Sigmoid colon (tissue), 6 donors: ENCODE measurements at regions not wholly inside any gene's neighbourhood (a gene's known extent, or its start where the extent isn't known, plus 50 kb on each side); places are given as distances from the start of the nearest gene placed in this dataset.

Experiments
- DNase-seq: peaks from one replicate; pipeline ENCODE4 v3.0.0-alpha.2; 2019
- H3K27ac ChIP-seq, 4 donors: fragments of 200-600 bp; sonication (generic); one replicate each; pipeline ENCODE4 v1.5.1; 2016 to 2019; ENCODE audit warnings: mild to moderate bottlenecking in 1 of 4
- H3K27me3 ChIP-seq, 3 donors: fragments of 200-600 bp; sonication (generic); one replicate each; pipeline ENCODE4 v1.5.1; 2019; ENCODE audit warnings: mild to moderate bottlenecking in 1 of 3
- H3K36me3 ChIP-seq, 4 donors: fragments of 200-600 bp; sonication (generic); one replicate each; pipeline ENCODE4 v1.5.1; 2016 to 2019
- H3K4me1 ChIP-seq, 4 donors: fragments of 200-600 bp; sonication (generic); one replicate each; pipeline ENCODE4 v1.5.1; 2017 to 2019
- H3K4me3 ChIP-seq, 4 donors: fragments of 200-600 bp; sonication (generic); one replicate each; pipeline ENCODE4 v1.5.1; 2017 to 2019; ENCODE audit warnings: mild to moderate bottlenecking in 2 of 4, moderate library complexity in 1 of 4
- H3K9me3 ChIP-seq, 4 donors: fragments of 200-600 bp in 3 of 4; sonication (generic) in 3 of 4; one replicate each; pipeline versions ENCODE4 v1.5.1 to v1.6.1; 2013 to 2019
- CTCF ChIP-seq, 4 experiments: fragments of 450-650 bp in 3 of 4; fragments of 200-600 bp in 1 of 4; IDR thresholded peaks; one replicate each; pipeline ENCODE4 v1.5.1; 2016 to 2019; ENCODE audit warnings: antibody characterized with exemption in 4 of 4, mild to moderate bottlenecking in 3 of 4, moderate library complexity in 2 of 4
- EP300 ChIP-seq, 4 donors: sonication (generic); formaldehyde crosslinking; IDR thresholded peaks; one replicate each; pipeline ENCODE4 v1.6.1; 2017; ENCODE audit warnings: antibody characterized with exemption in 4 of 4
- POLR2A ChIP-seq, 2 donors: fragments of 450-650 bp; IDR thresholded peaks; one replicate each; pipeline ENCODE4 v1.6.1; 2016; ENCODE audit warnings: antibody characterized with exemption in 2 of 2, mild to moderate bottlenecking in 2 of 2, moderate library complexity in 2 of 2
- POLR2AphosphoS5 ChIP-seq, 4 donors: sonication (generic); formaldehyde crosslinking; IDR thresholded peaks; one replicate each; pipeline ENCODE4 v1.6.1; 2017; ENCODE audit warnings: antibody characterized with exemption in 4 of 4
- WGBS, 2 donors: extraction: QIAGEN DNeasy Blood & Tissue Kit; methylation state at CpG; one replicate each; pipeline ENCODE4 v1.1.7; 2013; 5-methylcytosine and 5-hydroxymethylcytosine counted together
- intact Hi-C: fragments of 100-400 bp; cut with DNase I; formaldehyde crosslinking; loops from one replicate; pipeline ENCODE4 v1.15.1; 2023
- donor health status: healthy with polysubstance abuse.
- donor health status: healthy.

DNA sequence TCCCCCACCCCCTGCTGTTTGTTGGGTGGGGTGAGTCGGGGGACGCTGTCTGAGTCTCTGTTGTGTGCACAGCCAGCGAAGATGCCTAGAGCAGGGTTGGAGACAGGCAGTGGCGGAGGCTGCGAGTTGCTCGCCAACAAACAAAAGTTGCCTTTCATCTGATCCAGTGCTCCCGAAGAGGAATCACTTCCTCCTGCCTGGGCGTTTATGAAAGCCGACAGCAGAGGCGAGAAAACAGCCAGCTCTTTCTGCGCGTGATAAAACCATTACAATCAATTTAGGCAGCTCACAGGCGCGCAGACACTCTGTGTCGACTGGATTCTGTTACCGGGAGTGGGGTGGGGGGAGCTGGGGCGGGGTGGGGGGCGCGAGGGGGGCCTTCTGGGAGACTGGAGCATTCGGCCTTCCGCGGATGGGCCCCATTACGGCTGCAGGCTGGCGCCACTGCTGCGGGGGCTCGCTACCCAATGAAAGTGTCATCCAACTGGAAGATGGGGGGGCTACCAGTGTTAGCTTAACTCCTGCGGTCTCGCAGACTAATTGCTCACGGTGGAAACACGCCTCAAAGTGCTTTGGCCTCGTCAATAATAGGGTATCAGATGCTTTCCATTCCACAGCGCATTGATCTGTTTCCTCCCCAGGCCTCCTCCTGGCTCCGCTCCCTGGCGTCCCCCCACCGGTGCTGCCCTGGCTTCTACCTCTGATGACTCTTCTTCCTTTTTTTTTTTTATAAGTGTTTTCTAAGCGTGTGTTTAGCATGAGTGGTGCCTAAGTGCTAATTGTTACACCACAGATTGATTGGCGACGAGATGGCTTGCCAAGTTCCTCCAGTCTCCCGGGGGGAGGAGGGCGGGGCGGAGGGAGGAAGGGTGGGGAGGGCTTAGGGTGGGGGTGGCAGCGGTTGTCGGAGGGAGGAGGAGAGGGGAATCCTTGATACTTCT lies 678.4 kb downstream of the MED13L start:
- intact Hi-C loops = no loop called here
- H3K27ac ChIP-seq = no peak overlapping the region
- peaks cover 0 to 13% (median 11%) of the 10 kb centered on the region in 4 donors for H3K4me1 ChIP-seq
- H3K36me3 ChIP-seq = no peaks in the 10 kb centered on the region
- DNase-seq = no peak
- WGBS, 2 donors = 4 to 7% methylated on average over 43 of the region's 43 CpGs
- peaks cover 0 to 78% (median 23%) of the 10 kb centered on the region in 3 donors for H3K27me3 ChIP-seq
- no peaks in the 10 kb centered on the region for H3K9me3 ChIP-seq
- TF ChIP-seq EP300 (IDR thresholded peaks at IDR 0.05) (no peak), CTCF (IDR thresholded peaks at IDR 0.05) (no peak), POLR2A (IDR thresholded peaks at IDR 0.05) (no peak), POLR2AphosphoS5 (IDR thresholded peaks at IDR 0.05) (no peak)
- peak overlapping the region in 3 of 4 donors; percentile 1 to 29 (median 20) for H3K4me3 ChIP-seq

DNA sequence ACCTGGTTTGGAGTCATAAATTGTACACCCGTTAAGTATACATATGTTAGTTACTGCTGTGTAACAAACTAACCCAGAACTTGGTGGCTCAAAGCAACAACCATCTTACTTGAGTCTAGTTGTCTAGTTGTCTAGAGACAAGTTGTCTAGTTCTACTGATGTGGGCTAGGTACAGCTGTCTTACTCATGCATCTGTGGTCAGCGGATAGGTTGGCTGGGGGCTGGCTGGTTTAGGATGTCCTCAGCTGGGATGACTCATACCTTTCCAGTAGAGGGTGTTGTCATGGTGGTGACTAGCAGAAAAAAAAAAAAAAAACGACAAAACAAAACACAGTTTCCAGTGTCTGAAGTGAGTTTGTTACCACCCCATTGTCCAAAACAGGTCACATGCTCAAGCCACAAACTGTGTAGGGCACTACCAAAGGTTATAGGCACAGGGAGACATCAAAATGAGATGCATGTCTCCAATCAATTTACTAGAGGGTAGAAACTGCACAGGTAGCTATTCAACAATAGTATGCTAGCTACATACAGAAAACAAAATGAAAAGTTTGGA lies 680.3 kb downstream of the MED13L start:
- no peaks in the 10 kb centered on the region for H3K9me3 ChIP-seq
- no peak overlapping the region for H3K4me3 ChIP-seq
- H3K36me3 ChIP-seq = no peaks in the 10 kb centered on the region
- intact Hi-C loops = no loop called here
- peaks cover 0 to 63% (median 23%) of the 10 kb centered on the region in 3 donors for H3K27me3 ChIP-seq
- H3K4me1 ChIP-seq = peaks cover 0 to 13% (median 11%) of the 10 kb centered on the region in 4 donors
- TF ChIP-seq EP300 (IDR thresholded peaks at IDR 0.05) (no peak), POLR2A (IDR thresholded peaks at IDR 0.05) (no peak), POLR2AphosphoS5 (IDR thresholded peaks at IDR 0.05) (no peak), CTCF (IDR thresholded peaks at IDR 0.05) (no peak)
- 63 to 71% methylated on average over 3 of the region's 3 CpGs for WGBS, 2 donors
- no peak for DNase-seq
- no peak overlapping the region for H3K27ac ChIP-seq

DNA sequence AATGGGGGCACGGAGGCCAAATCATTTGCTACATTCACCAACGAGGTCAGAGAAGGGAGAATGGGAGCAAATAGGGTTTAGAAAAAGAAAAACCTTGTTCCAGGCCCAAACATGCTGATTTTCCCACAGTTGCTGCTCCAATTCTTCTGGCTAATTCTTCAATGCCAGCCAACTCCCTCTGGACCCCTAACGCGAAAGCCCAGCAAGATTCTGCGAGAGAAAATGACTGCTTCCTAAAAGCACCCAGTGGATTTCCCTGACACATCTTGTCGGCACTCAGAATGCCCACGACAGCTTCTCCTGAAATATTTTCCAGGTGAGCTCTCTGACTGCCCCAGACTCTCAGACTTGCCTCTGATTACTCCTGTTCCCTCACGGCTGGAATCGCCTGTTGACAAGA lies 689.4 kb downstream of the MED13L start:
- DNase-seq = no peak
- no peak for TF ChIP-seq POLR2AphosphoS5 (IDR thresholded peaks at IDR 0.05)
- TF ChIP-seq POLR2A (IDR thresholded peaks at IDR 0.05) = no peak
- TF ChIP-seq EP300 (IDR thresholded peaks at IDR 0.05) = no peak
- no peak for TF ChIP-seq CTCF (IDR thresholded peaks at IDR 0.05)
- no peaks in the 10 kb centered on the region for H3K4me1 ChIP-seq
- no peaks in the 10 kb centered on the region for H3K36me3 ChIP-seq
- H3K4me3 ChIP-seq = no peak overlapping the region
- 88 to 93% methylated on average over 9 of the region's 9 CpGs for WGBS, 2 donors
- intact Hi-C loops = no loop called here
- H3K9me3 ChIP-seq = peaks cover 0 to 4% (median 0%) of the 10 kb centered on the region in 4 donors
- H3K27me3 ChIP-seq = no peaks in the 10 kb centered on the region
- H3K27ac ChIP-seq = no peak overlapping the region

- H3K27ac ChIP-seq = no peak overlapping the region
- no peak overlapping the region for H3K4me3 ChIP-seq
- no peaks in the 10 kb centered on the region for H3K27me3 ChIP-seq
- TF ChIP-seq POLR2AphosphoS5 (IDR thresholded peaks at IDR 0.05) (no peak), CTCF (IDR thresholded peaks at IDR 0.05) (no peak), POLR2A (IDR thresholded peaks at IDR 0.05) (no peak), EP300 (IDR thresholded peaks at IDR 0.05) (no peak)
- no peaks in the 10 kb centered on the region for H3K4me1 ChIP-seq
- intact Hi-C loops = no loop called here
- WGBS, 2 donors = 66 to 68% methylated on average over 2 of the region's 2 CpGs
- no peaks in the 10 kb centered on the region for H3K36me3 ChIP-seq
- peaks cover 0 to 4% (median 0%) of the 10 kb centered on the region in 4 donors for H3K9me3 ChIP-seq
- DNase-seq = no peak
Observed at GRCh38 chr12:115584156-115584555, 693.3 kb downstream of the MED13L start.
